ENCODE measurements at regions not wholly inside any gene's neighbourhood (a gene's known extent, or its start where the extent isn't known, plus 50 kb on each side); places are given as distances from the start of the nearest gene placed in this dataset.

- no peak overlapping the region for H3K27ac ChIP-seq
- no peaks in the 10 kb centered on the region for H3K79me2 ChIP-seq
- no peaks in the 10 kb centered on the region for H4K20me1 ChIP-seq (ENCODE audit: insufficient read depth, poor library complexity, severe bottlenecking)
- no peaks in the 10 kb centered on the region for H3K4me1 ChIP-seq (ENCODE audit: insufficient read depth)
- H2AFZ ChIP-seq = no peak overlapping the region
- no peaks in the 10 kb centered on the region for H3K36me3 ChIP-seq (replicated peaks; ENCODE audit: insufficient read depth, low read depth)
- H3K4me2 ChIP-seq = no peak overlapping the region
- no peaks in the 10 kb centered on the region for H3K9me2 ChIP-seq (replicated peaks; ENCODE audit: insufficient read depth)
- H3K27me3 ChIP-seq = no peaks in the 10 kb centered on the region
- 79% methylated on average over 5 of the region's 5 CpGs for WGBS (ENCODE audit: low lambda C conversion rate, missing lambda C conversion rate)
- no peak for DNase-seq (ENCODE audit: low spot score)
- H3K4me3 ChIP-seq = no peak overlapping the region
- TF ChIP-seq CTCF (IDR thresholded peaks at IDR 0.05; ENCODE audit: poor library complexity) (no peak), EZH2phosphoT487 (IDR thresholded peaks at IDR 0.05; ENCODE audit: low read depth, severe bottlenecking, unreplicated experiment) (no peak), EZH2 (IDR thresholded peaks at IDR 0.05; ENCODE audit: borderline replicate concordance) (no peak)
- H3K9me3 ChIP-seq (ENCODE audit: low read depth) = no peaks in the 10 kb centered on the region
These were observed 158.4 kb upstream of the MAGEC2 start for GRCh38 chrX:142363501-142363900.

GRCh38 chrX:142359331-142359730 is 154.2 kb upstream of the MAGEC2 start:
- H4K20me1 ChIP-seq (ENCODE audit: insufficient read depth, poor library complexity, severe bottlenecking) = no peaks in the 10 kb centered on the region
- H3K4me3 ChIP-seq = no peak overlapping the region
- DNase-seq (ENCODE audit: low spot score) = no peak
- H3K27me3 ChIP-seq = no peaks in the 10 kb centered on the region
- H3K4me2 ChIP-seq = no peak overlapping the region
- H3K27ac ChIP-seq = no peak overlapping the region
- no peaks in the 10 kb centered on the region for H3K9me2 ChIP-seq (replicated peaks; ENCODE audit: insufficient read depth)
- H3K4me1 ChIP-seq (ENCODE audit: insufficient read depth) = no peaks in the 10 kb centered on the region
- H2AFZ ChIP-seq = no peak overlapping the region
- H3K9me3 ChIP-seq (ENCODE audit: low read depth) = no peaks in the 10 kb centered on the region
- WGBS (ENCODE audit: low lambda C conversion rate, missing lambda C conversion rate) = 73% methylated on average over 2 of the region's 2 CpGs
- H3K36me3 ChIP-seq (replicated peaks; ENCODE audit: insufficient read depth, low read depth) = no peaks in the 10 kb centered on the region
- TF ChIP-seq EZH2 (IDR thresholded peaks at IDR 0.05; ENCODE audit: borderline replicate concordance) (no peak), CTCF (IDR thresholded peaks at IDR 0.05; ENCODE audit: poor library complexity) (no peak)
- no peaks in the 10 kb centered on the region for H3K79me2 ChIP-seq

GRCh38 chrX:142327182-142327581 is 122.1 kb upstream of the MAGEC2 start:
- no peak overlapping the region for H2AFZ ChIP-seq
- H3K9me3 ChIP-seq (ENCODE audit: low read depth) = no peaks in the 10 kb centered on the region
- H4K20me1 ChIP-seq (ENCODE audit: insufficient read depth, poor library complexity, severe bottlenecking) = no peaks in the 10 kb centered on the region
- H3K27ac ChIP-seq = no peak overlapping the region
- no peaks in the 10 kb centered on the region for H3K27me3 ChIP-seq
- no peaks in the 10 kb centered on the region for H3K36me3 ChIP-seq (replicated peaks; ENCODE audit: insufficient read depth, low read depth)
- TF ChIP-seq EZH2 (IDR thresholded peaks at IDR 0.05; ENCODE audit: borderline replicate concordance) = no peak
- no peak for TF ChIP-seq EZH2phosphoT487 (IDR thresholded peaks at IDR 0.05; ENCODE audit: low read depth, severe bottlenecking, unreplicated experiment)
- TF ChIP-seq CTCF (IDR thresholded peaks at IDR 0.05; ENCODE audit: poor library complexity) = no peak
- H3K79me2 ChIP-seq = no peaks in the 10 kb centered on the region
- no peaks in the 10 kb centered on the region for H3K9me2 ChIP-seq (replicated peaks; ENCODE audit: insufficient read depth)
- no peak overlapping the region for H3K4me2 ChIP-seq
- no peak for DNase-seq (ENCODE audit: low spot score)
- H3K4me1 ChIP-seq (ENCODE audit: insufficient read depth) = no peaks in the 10 kb centered on the region
- 75% methylated on average over 6 of the region's 6 CpGs for WGBS (ENCODE audit: low lambda C conversion rate, missing lambda C conversion rate)
- H3K4me3 ChIP-seq = no peak overlapping the region

GRCh38 chrX:142312591-142312990 is 107.5 kb upstream of the MAGEC2 start:
- H3K4me1 ChIP-seq (ENCODE audit: insufficient read depth) = no peaks in the 10 kb centered on the region

More at GRCh38 chrX:142312591-142312990, 107.5 kb upstream of the MAGEC2 start:
- H3K4me2 ChIP-seq = no peak overlapping the region
- TF ChIP-seq CTCF (IDR thresholded peaks at IDR 0.05; ENCODE audit: poor library complexity) = no peak
- TF ChIP-seq EZH2phosphoT487 (IDR thresholded peaks at IDR 0.05; ENCODE audit: low read depth, severe bottlenecking, unreplicated experiment) = no peak
- TF ChIP-seq EZH2 (IDR thresholded peaks at IDR 0.05; ENCODE audit: borderline replicate concordance) = no peak
- H3K36me3 ChIP-seq (replicated peaks; ENCODE audit: insufficient read depth, low read depth) = no peaks in the 10 kb centered on the region
- peaks cover 2% of the 10 kb centered on the region for H3K9me3 ChIP-seq (ENCODE audit: low read depth)
- no peaks in the 10 kb centered on the region for H4K20me1 ChIP-seq (ENCODE audit: insufficient read depth, poor library complexity, severe bottlenecking)
- no peak for DNase-seq (ENCODE audit: low spot score)
- H2AFZ ChIP-seq = no peak overlapping the region
- no peaks in the 10 kb centered on the region for H3K9me2 ChIP-seq (replicated peaks; ENCODE audit: insufficient read depth)
- H3K79me2 ChIP-seq = no peaks in the 10 kb centered on the region
- H3K4me3 ChIP-seq = no peak overlapping the region
- H3K27ac ChIP-seq = no peak overlapping the region
- no peaks in the 10 kb centered on the region for H3K27me3 ChIP-seq
